Kidney tubule cell (primary cell): ENCODE measurements at regions not wholly inside any gene's neighbourhood (a gene's known extent, or its start where the extent isn't known, plus 50 kb on each side); places are given as distances from the start of the nearest gene placed in this dataset.
"Not testable (repeated sequence)": the region's sequence is repeated elsewhere in the genome, so short reads cannot be mapped to it uniquely, and the experiment has no call there.

ENCODE experiments used
- DNase-seq: peaks from one replicate; pipeline ENCODE4 v3.0.0-alpha.2; 2018; ENCODE audit warnings: low spot score

DNA sequence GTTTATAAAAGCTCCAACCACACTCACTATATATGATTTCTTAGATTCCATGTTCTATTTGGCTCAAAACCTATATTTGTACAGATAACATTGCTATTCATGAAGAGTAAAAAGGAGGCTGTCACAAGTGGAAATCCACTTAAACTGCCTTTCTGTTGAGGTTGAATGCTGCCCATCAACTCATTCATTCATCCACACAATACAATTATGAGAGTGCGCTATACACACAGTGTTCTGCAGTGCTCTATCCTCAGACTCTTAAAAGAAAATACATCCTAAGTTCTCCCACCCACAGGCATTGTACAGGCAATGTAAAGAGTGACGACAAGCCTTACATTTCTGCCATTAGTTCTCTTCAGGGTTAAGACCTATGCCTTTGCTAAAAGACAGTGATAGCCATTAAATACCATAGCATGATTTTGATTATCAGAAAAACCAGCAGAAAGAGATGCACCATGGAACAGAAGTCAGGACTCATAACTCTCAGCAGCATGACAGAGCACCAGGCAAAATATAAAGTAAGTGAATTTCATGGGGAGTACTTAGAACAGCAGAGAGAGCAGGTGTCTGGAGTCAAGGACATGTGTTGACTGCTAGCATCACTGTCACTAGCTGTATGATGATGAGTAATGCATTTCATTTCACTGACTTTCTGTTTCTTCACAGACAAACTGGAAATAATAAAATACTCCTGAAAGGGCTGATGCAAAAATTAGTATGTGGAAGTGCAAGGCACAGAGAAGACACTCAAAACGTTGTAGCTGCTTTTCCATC lies 218.0 kb downstream of the RBM26 start:
- no peak for DNase-seq

- DNase-seq: no peak
Measured at GRCh38 chr13:79185580-79185979, 220.5 kb downstream of the RBM26 start.

DNA sequence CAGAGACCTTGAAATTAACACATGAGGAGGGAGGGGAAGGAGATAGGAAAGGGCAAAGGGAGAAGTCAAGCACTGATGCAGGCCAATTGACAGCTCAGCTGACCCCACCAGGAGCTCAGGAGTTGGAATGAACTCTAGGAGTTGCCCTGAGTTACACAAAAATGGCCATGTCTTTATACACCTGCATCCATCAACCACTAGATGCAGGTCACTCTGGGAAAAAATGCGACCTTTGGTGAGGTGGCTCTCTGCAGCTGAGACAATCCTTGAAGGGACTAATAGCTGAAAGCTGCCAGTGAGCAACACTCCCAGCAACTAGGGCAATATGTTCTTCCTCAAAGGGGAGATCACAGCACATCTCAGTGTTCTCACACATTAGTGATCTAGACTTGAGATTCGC lies 222.8 kb downstream of the RBM26 start:
- no peak for DNase-seq

DNA sequence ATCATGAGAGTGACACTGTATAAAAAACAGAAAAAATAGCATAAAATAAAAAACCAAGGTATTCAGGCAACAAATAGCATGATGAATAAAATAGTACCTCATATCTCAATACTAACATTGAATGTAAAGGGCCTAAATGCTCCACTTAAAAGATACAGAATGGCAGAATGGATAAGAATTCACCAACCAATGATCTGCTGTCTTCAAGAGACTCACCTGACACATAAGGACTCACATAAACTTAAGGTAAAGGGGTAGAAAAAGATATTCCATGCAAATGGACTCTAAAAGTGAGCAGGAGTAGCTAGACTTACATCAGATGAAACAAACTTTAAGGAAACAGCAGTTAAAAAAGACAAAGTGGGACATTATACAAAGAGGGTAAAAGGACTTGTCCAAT lies 232.4 kb downstream of the RBM26 start:
- DNase-seq: not testable (repeated sequence)

- not testable (repeated sequence) for DNase-seq
Measured at GRCh38 chr13:79172924-79173323, 233.1 kb downstream of the RBM26 start.

GRCh38 chr13:79171141-79172061 lies 234.7 kb downstream of the RBM26 start:
- no peak for DNase-seq

DNA sequence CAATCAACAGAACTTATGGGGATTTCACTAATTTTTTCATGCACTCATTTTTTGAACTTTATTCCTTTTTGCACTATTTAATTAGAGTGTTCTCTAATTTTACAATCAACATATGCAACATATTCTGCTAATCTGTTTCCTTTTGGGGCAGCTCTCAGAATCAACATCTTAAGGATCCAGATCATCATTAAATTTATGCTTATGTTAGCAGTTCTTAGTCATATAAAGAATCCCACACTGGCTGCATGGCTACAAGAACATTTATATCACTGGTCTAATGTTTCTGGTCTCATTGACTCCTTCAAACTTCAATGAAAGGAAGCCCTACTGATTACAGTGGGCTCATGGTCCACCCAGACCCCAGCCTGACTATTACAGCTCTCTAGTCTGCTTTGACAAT lies 245.2 kb downstream of the RBM26 start:
- DNase-seq: no peak

GRCh38 chr13:79155883-79156282 lies 250.2 kb downstream of the RBM26 start:
- no peak for DNase-seq

DNA sequence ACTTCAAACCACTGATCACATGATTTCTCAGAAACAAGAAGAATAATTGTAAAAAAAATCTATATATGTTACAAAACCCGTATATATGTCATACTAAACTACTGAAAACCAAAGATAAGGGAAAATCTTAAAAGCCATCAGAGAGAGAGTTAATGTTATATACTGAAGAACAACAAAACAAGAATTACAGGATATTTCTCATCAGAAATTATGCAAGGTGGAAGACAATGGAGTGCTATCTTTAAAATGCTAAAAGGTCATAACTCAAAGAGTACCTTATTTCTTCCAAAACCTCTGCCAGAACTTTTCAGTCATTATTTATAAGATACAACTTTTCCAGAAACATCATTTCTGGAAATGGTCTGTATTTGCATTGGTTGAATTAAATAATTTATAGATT lies 256.8 kb downstream of the RBM26 start:
- no peak for DNase-seq

- DNase-seq: no peak
Measured at GRCh38 chr13:79141082-79141481, 265.0 kb downstream of the RBM26 start.

DNA sequence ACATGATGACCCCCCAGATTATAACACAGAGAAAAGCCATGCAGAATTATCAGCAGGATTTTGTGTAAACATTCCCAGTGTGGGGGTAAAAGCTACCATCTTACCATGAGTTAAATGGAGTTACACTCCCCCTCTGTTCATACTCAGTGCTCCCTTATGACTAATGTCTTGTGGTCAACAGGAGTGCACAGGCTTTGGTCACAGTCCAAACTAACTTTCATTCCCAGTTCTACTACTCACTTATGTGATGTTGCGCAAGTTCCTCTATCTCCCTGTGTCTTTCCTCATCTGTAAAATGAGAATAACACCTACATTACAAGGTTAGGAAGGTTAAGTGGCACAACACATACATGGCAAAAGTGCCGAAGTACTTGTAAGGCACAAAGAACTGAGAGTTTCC lies 277.9 kb downstream of the RBM26 start:
- peak; percentile 73 for DNase-seq

- no peak for DNase-seq
Measured at GRCh38 chr13:79126706-79127105, 279.3 kb downstream of the RBM26 start.

- DNase-seq: no peak
Measured at GRCh38 chr13:79124183-79124582, 281.9 kb downstream of the RBM26 start.

DNA sequence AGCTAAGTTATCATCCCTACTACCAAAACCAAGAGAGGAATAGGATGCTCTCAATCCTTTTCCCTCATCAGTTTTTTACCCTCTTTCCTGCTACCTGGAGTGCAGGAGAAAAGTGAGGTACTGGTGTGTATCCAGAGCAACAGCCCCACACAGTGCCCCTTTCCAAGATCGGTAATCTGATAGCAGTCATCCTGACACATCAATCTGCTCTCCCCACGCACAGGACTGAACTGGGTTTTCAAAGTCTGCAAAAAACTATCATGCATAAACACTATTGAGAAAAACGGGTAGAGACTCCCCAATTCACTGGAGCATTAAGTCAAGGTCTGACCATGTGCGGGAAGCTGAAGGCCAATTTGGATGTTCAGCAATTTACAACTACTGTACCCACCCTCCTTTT lies 284.8 kb downstream of the RBM26 start:
- DNase-seq: no peak

DNA sequence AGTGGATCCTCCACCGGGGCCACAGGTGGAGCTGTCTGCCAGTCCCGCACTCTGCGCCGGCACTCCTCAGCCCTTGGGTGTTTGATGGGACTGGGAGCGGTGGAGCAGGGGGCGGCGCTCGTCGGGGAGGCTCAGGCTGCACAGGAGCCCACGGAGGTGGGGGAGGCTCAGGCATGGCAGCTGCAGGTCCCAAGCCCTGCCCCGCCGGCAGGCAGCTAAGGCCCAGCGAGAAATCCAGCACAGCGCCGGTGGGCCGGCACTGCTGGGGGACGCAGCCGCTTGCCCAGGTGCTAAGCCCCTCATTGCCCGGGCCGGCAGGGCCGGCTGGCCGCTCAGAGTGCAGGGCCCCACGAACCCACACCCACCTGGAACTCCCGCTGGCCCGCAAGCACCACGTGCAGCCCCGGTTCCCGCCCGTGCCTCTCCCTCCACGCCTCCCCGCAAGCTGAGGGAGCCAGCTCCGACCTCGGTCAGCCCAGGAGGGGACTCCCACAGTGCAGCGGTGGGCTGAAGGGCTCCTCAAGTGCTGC lies 286.4 kb downstream of the RBM26 start:
- no peak for DNase-seq

DNA sequence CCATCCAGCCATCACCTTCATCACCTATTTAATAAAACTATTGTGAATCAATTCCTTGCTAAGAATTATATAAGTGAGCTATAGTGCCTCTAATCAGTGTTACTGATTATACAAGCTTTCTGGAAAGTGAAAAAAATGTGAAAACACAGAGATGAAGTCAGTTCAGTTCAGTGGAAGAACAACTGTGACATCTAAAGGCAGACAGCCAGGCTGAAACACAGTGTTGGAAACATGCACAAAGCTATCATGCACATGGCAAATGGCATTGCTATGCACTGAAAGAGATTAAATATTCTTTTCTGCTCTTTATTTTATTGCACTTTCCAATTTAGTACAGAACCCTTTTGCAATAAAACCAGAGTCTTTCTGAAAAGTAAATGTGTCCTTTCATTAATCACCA lies 294.0 kb downstream of the RBM26 start:
- DNase-seq: no peak

DNA sequence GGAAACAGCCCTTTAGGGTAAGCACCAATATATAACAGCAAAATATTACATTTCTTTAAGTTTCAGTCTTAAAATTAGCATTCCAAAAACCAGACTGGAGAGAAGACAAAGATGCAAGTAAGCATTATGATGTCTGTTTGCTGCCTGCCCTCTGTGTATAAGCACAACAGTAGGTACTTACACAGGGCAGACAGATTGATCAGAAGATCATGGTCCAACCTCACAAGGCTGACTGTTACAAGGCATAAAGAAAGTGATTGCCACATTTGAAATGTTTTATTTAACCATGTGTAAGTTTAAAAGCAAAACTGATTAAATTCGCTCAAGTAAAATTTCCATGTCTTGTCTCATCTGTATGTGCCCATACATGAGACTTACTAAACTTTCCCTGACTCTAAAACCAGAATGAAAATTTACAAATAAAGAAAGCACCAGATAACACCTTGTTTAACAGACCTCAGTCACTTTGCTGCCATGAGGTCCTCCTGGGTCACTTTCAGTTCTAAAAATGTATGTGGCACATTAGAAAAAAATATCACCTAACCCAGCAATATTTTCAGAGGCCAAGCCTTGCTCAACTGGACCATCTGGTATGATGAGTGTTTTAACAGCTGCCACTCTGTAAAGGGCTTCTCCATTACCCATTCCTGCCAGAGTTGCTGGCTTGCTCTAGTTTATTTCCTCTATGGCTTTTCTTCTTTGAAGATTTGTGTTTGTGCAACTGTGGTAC lies 297.0 kb downstream of the RBM26 start:
- DNase-seq: no peak

- no peak for DNase-seq
Measured at GRCh38 chr13:79098596-79098995, 307.5 kb downstream of the RBM26 start.

GRCh38 chr13:79097201-79097600 lies 308.9 kb downstream of the RBM26 start:
- DNase-seq: no peak

- DNase-seq: no peak
Measured at GRCh38 chr13:79096099-79096498, 310.0 kb downstream of the RBM26 start.

GRCh38 chr13:79090552-79091124 lies 315.4 kb downstream of the RBM26 start:
- no peak for DNase-seq
